ENCODE measurements at regions not wholly inside any gene's neighbourhood (a gene's known extent, or its start where the extent isn't known, plus 50 kb on each side); places are given as distances from the start of the nearest gene placed in this dataset.
"Not testable (repeated sequence)": the region's sequence is repeated elsewhere in the genome, so short reads cannot be mapped to it uniquely, and the experiment has no call there.

DNA sequence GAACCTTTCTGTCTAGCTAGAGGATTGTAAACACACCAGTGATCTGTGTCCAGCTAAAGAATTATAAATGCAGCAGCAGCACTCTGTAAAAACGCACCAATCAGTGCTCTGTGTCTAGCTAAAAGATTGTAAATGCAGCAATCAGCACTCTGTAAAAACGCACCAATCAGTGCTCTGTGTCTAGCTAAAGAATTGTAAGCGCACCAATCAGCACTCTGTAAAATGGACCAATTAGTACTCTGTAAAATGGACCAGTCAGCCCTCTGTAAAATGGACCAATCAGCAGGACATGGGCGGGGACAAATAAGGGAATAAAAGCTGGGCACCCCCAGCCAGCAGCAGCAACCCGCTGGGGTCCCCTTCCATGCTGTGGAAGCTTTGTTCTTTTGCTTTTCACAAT, 204.1 kb upstream of the UBL3 start:
- not testable (repeated sequence) for DNase-seq

DNA sequence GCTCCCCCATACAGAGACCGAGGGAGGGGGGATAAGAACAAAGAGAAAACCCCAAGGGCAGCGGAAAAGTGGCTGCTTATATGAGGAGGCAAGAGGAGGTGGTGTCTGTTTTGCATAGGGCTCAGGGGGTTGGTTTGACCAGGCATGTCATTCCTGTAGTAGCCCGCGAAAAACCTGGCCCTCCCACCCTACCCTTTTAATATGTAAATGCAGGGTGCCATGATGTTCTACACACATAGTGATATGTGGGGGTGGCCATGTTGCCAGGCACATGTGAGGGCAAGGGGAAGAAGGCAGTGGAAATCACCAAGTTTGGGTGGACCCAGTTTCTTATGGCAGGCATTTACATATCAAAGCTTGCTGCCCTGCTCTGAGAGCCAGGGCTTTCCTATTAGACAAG, 203.5 kb upstream of the UBL3 start:
- no peak for DNase-seq

DNA sequence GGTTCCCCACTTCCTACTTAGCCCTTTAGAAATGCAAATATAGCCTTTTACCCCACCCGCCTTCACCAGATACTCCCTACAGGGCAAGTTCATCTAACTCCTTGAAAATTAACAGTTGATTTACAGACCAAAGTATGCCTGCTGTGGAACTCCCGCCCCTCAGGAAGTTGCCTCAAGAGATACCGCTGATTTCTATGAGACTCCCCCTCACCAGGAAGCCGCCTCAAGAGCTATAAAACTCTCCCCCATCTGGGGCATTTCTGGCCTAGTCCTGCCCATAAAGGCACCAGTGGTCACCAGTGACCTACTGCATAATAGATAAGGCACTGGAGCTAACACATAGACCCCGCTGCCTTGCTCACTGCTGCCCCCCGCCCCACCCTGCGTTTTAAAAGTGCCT, 201.7 kb upstream of the UBL3 start:
- no peak for DNase-seq

DNA sequence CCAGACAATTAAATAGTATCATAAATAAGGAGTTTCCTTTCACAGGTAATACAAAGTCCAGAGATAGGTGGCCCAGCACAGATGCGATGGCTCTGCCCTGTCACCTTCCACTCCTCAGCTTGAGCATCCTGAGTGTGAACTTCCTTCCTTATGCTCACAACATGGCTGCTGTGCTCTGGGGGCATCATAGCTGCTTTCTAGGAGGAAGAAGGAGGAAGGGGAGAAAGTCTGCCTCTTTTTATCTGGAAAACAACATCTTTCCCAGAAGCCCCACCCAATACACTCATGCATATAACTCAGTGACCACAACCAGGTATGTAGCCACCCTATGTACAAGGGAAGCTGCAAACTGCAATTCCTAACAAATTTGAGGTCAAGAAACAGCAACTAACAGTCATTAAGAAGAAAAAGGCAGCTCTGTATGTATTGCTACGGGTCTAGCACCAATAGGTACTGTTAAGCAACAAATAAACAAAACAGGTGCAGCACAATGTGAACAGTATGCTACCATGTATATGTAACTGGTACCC, 201.2 kb upstream of the UBL3 start:
- DNase-seq: no peak

DNA sequence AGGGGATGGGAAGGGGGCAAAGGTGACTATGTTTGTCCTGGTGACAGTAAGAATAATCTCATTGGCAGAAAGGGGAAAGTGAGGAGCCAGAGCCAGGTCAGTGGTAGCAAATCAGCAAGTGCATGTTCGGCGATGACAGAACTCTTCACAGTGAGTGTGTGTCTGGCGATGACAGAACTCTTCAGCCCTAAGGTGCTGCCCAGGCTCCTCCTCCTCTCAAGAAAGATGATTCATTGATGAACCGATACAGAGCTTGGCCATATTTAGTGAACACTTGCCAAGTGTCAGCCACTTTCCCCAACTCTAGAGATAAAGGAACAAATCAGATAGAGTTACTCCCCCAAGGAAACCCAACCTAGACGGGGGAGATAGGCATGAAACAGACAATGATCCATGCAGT, 199.3 kb upstream of the UBL3 start:
- no peak for DNase-seq

DNA sequence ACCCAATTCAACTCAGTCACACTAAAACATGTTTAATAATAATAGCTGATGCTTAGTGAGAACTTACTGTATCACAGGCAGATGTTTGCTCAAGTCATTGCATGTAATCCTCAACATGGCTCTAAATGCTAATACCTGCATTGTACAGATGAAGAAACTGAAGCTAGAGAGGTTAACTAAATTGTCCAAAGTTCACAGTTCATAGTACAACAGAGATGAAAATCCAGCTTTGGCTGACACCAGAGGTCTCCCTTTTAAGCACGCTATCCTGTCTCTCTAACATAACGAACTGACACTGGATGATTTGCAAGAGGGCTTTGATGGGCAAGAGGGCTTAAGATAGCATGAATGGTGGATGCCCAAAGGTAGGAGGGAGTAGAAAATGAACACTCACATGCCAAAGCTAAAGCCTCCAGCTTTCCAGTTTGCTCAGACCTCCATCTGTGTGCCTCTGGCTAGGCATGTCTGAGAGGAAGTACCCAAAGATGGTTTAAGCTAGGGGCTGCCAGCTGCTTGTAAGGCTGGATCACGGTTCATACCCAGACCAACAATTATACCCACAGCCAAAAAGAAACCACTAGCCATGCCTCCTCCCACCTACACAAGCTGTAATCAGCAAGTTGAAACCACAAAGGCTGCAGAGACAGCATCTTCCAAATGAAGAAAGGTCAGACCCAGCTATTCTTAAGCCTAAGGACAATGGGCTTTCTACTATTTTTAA, 196.9 kb upstream of the UBL3 start:
- peak; percentile 26 for DNase-seq

DNA sequence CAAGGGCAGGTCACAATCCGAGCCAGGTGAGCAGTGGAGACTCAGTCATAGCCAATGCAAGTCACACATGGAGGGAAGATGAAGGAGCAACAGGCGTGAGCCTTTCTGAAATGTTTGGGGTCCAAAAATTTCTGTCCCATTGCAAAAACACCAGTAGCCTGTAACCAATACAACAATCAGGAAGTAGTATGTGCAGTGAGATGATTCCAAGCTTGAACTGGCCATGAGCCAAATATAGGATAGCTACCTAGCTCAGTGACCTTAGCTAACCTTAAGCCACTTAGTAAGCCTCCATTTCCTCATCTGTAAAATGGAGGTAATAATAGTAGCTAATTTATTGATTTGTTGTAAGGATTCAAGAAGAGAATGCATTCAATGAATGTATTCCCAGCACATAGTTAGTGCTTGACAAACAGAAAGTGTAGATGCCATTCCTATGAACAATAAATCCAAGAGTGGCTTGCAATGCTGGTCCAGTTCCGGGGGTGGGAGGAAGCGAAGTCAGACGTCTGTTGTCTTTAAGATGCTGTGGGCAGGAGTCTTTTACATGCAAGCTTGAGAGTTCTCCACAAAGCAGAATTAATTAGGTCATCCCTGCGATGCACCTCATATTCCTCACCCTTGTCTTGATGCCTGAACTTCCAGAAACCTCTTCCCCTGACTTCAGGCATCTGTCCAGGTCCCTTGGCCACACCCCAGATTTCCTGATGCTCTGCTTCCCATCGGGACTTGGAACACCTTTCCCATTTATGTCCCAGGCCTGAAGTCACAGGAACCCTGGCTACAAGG, 195.7 kb upstream of the UBL3 start:
- no peak for DNase-seq

DNA sequence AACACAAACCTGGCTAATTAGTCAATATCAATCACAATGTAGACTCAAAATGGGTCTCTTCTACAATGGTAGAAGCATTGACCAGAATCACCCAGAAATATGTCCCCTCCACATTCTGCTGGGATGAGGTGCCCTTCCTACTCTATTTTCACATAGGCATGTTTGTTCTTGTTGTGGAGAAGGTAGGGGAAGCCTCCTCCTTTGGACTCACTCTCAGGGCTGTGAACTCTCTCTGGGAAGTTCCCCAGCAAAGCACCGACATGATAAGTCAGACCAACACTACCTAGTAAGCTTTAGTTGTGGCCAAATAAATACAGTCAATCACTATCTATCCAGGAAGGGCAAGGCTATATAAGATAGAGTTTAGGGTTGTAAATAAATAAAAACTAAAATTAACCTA, 194.5 kb upstream of the UBL3 start:
- DNase-seq: no peak

DNA sequence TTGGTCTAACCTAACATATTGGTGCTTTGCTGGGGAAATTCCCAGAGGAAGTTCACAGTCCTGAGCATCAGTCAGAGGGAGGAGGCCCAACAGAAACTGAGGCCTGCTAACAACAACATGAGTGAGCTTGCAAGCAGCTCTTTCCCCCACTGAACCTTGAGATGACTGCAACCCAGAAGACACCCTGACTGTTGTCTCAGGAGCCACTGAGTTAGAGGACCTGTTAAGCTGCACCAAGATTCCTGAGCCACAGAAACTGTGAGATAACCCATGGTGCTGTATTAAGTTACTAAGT, 193.2 kb upstream of the UBL3 start:
- no peak for DNase-seq

DNA sequence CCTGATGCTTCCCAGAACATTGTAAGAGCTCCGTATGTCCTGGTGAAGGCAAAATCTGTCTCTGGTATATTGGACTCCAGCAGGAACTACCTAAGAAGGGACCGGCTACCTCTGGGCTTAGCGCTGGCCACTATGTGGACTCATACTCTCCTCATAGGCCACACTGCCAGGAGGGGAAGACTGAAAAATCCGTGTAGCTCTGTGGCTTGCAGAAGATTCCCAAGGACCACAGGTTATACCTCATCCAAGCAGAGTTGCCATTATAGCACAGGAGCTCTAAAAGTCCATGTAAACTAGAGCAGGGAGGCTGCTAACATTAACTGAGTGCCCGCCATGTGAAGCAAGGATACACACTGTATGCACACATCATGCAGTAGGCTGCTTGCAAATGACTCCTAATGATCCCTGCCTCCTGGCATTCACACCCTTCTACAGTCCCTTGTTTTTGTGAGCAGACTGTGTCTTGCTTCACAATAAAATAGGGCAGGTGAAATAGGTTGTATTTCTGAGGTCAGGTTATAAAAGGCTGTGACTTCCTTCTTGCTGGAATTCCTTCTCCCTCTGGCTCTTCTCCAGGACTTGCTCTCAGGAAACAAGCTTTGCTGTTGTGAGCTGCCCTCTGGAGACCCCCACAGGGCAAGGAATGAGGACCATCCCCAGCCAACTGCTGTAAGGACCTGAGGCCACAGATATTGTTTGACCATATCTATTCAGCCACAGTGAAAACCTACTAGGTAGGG, 192.6 kb upstream of the UBL3 start:
- no peak for DNase-seq

DNA sequence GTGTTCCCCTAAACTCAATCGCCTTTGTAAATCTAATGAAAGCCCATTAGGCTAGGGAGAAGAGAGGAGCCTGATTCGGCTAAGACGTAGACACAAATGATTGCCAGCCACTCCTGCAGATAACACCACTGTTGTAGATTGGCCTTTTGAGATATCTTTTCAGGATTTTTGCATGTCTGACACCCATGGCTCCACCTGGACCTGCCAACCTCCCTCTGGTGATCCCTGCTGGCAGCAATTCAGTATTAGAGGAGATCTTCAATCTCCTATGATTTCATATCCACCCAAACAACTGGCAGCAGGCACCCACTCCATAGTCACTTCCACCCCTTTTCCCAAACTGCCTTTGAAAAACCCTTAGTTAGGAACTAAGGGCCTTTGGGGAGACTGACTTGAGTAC, 191.9 kb upstream of the UBL3 start:
- no peak for DNase-seq

DNA sequence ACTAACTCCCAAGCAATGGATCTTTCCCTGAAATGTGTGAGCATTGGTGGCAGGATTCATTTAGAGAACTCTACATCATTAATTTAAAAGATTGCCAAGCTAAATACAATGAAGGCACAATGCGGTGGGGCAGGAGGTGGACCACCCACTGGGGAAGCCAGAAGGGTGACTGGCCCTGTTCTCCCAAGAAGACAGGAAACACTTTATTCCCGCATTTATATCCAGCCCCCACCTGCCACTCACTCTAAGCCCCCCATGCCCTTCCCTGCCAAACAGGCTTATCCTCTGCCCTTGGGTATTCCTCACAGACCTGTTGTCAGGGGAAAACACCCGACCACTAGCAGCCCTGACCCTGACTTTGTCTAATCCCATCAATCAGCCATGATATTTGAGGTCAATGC, 189.1 kb upstream of the UBL3 start:
- DNase-seq: no peak

DNA sequence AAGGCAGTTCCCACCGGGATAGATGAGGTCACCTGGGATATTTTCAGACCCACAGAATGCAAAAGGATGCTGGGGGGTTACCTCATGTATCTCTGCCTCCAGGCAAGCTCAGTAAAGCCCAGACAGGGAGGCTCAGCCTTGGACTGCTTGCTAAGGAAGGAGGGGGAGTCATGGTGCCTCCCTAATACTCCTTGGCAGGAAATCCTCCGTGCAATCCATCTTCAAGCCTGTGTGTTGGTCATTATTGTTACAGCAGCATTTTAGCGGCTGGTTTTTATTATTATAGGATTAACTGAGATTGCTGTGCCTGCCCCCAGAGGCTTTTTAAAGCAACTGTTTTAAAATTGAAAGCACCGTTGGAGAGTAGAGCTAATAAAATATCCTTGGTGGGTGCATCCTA, 188.5 kb upstream of the UBL3 start:
- DNase-seq: no peak

DNA sequence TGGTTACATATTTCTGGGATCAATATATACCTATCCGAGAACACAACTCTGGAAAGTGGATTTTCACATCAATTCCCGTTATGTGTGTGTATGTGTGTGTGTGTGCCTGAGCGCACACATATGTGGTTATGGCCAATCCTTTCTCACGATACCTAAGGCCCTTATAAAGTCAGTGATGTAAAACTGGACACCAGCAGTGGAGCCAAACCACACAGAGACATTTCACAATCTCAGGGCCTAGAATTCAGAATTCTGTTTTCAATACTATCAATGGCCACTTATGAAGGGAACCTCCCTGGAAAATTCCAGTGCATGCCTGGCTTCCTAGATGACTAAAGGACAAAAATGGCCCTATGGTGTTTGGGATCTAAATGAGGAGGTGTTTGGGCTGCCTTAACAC, 187.3 kb upstream of the UBL3 start:
- no peak for DNase-seq

DNA sequence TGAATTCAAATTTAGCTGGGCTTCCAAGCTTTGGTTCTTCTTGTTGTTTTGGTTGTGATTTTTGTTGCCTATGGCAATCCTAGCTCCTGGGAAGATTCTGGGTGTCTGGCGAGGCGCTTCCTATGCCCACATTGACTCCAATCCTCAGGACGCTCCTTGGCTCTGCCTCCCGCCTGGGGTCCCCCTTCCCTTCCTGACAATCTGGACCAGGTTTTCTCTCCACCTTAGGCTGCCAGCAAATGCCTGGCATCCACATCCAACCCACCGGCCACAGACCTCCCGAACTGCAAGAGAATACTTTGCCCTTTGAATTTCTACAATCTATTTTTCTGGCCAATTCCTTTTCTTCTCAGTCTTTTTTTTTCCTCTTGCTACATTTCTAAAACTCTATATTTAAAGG, 186.9 kb upstream of the UBL3 start:
- DNase-seq: no peak

DNA sequence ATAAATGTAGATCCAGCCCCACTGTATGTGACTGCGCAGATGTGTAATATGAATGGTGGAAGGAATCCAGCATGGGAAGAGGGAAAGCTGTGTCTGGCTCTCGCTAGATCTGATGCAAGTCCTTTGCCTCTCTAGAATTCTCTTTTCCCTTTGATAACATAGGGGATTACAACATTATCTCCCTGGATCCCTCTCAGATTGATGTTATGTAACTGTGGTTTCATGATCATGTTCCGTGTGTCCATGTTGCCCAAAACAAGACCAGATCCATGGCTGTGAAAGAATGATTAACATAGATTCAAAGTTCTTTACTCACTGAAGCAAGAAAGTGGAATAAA, 184.0 kb upstream of the UBL3 start:
- DNase-seq: no peak

DNA sequence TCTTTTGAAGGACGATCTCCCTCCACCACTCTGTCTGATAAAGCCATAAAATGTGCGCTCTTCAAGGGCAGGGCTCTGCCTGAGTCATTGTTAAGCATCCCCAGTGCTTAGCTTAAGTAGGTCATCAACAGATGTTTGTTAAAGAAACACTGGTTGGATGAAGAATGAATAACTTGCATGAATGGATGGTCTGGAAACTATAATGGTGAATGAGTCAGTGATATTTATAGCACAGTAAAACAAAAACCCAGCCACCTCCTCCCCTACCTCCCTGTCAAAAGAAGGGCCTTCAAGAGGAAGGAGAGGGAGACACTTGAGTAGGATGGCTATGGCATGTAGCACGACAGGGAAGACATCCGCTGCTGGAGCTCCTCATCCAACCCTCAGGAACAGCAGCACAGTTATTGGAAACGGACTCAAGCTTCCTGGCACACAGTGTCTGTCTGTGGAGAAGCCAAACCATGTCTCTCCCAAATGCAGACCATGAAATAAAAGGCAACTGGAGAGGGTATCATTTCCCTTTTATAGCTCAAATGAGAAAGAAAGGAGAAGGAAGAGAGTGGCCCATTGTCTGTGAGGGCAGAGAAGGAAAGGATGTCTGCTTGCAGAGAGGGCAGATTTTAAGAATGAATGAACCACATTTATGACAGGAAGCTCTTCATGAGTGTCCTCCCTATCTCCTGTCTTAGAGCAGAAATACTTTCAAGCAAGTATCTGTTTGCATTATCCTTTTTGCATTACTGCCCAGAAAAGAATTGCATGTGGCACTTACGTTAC, 183.5 kb upstream of the UBL3 start:
- no peak for DNase-seq

DNA sequence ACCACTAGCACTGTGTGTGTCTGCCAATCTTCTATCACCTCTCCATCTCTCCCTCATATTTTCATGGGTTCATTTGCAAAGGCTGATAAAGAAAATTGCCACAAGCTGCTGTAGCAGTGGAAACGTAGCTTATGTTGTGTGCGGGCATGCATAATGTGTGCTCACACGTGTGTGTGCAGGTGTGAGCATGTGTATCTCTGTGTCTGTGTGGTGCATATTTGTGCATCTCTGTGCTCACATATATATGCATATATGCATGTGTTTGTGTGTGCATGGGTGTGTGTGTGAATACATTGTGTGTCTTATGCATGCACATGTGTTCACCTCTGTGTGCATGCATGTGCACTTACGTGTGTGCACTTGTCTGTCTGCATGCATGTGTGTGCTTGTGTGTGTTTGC, 181.8 kb upstream of the UBL3 start:
- no peak for DNase-seq

DNA sequence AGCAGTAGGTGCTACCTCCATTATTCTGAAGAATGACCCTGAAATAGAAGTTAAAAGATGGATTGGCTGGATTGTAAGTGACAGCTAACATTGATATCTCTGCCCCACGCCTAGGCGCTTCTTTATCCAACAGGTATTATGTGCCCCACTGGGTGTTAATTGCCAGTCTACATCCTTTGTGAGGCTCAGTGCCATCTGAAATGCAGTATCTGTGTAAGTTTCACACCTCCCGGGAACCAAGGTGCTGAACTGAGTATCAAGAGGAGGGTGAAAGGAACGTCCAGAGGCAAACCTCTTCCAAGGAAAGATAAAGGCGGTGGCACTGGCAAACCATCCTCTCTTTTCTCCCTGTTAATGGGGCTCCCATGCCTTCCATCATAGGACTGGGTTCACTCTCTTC, 181.1 kb upstream of the UBL3 start:
- DNase-seq: no peak

DNA sequence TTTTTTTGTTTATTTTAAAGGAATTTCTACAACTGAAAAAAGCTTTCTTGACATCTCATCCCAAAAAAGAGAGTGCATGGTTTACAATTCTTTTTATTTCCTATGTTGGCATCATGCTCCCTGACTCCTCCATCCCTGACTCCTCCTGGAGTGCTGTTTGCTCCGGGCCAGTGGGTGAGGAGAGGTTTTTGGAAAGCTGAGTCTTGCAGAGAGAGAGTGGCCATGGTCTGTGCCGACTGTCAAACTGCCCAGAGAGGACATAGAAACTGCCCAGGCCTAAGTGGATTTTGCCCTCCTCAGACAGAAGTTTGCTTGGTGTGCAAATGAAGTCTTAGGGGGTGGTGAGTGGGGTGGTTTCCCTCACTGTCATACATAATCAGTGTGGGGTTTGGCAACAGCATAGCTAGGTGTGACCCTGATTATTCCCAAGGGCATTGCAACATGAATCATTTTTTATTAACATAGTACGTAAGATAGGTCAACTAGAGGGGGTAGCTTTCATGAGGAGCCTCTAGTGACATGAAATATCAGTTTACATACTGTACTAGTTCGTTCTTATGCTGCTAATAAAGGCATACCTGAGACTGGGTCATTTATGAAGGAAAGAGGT, 179.8 kb upstream of the UBL3 start:
- DNase-seq: no peak

DNA sequence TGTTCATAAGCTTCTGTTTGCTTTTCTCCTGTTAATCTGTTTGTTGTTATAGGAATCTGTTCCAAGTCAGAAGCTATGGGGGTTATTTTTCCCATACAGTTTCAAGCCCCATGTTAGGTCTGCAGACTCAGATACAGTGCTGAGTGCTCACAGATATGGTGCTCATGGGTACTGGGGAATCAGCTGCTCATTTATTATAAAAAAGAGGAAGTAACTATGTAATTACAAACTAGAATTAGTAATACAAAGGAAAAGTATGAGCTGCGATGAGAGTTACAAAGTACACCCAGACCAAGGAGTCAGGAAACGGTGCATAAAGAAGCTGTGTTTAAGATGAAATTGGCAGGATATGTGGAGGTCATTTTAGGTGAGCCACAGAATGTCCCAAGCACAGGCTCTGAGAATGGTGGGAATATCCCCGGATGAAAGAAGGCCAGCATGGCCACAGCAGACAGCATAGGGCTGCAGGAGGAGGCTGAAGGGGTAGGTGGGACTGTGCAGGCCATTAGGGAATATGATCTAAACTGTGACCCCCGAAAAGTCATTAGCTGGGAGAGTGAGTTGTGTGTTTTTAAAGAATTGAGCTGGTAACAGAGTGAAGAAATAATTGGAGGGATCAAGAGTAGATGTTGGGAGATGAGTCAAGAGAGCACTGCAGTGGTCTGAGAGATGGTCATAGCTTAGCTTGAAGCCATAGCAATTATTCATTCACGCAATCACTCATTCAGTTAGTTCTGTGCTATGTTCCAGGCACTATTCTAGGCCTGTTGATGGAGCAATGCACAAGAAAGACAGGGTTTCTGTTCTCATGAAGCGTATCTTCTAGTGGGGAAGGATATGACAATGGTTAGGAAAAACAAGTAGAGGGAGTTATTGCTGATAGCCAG, 177.4 kb upstream of the UBL3 start:
- DNase-seq: no peak

DNA sequence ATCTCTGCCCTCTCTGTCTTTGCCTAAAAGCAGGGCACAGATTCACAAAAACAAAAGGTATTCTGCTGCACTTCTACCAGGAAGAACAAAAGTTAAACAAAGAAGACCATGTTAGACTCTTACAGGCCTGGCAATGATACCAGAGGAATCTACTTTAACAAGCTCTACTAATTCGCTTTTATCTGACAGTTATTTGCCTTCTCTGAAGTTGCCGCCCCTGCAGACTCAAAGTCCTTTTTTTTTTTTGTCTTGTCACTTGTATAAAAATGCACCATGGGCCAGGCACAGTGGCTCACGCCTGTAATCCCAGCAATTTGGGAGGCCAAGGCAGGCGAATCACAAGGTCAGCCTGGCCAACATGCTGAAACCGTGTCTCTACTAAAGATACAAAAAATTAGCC, 176.5 kb upstream of the UBL3 start:
- DNase-seq: no peak
